Epithelial cell of esophagus (primary cell): ENCODE measurements at regions not wholly inside any gene's neighbourhood (a gene's known extent, or its start where the extent isn't known, plus 50 kb on each side); places are given as distances from the start of the nearest gene placed in this dataset.

Experiments
- DNase-seq: peaks from one replicate; pipeline ENCODE4 v3.0.0; 2010; ENCODE audit warnings: low read depth
- H3K4me3 ChIP-seq: 2 replicates; pipeline ENCODE4 v1.5.1; 2011; ENCODE audit warnings: mild to moderate bottlenecking, low read length, control low read depth
- TF ChIP-seq, protein P1 (sequence below): IDR thresholded peaks from 2 replicates; pipeline ENCODE4 v1.5.1; 2011; ENCODE audit warnings: low read depth, mild to moderate bottlenecking, low read length, control low read depth, inconsistent platforms; ENCODE audit not compliant: insufficient read depth; ENCODE audit errors: missing control alignments

DNA sequence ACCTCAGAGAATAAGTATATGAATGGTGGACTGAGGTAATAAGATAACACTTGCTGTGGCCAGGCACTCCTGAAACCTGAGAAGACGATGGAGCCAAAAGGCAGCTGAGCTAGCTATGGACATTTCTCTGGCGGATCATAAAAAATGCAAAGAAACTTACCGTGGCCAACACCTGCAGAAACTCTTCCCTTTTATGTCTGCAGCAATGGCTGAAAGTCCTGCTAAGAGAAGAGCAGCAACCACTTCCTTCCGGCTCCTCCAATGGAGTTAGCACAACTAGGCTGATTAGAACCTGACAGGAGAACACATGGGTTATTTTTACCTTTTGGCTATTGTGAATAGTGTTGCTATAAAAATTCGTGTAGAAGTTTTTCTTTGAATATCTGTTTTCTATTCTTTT lies 76.0 kb upstream of the MAGEB16 start:
- TF ChIP-seq, protein P1, sequence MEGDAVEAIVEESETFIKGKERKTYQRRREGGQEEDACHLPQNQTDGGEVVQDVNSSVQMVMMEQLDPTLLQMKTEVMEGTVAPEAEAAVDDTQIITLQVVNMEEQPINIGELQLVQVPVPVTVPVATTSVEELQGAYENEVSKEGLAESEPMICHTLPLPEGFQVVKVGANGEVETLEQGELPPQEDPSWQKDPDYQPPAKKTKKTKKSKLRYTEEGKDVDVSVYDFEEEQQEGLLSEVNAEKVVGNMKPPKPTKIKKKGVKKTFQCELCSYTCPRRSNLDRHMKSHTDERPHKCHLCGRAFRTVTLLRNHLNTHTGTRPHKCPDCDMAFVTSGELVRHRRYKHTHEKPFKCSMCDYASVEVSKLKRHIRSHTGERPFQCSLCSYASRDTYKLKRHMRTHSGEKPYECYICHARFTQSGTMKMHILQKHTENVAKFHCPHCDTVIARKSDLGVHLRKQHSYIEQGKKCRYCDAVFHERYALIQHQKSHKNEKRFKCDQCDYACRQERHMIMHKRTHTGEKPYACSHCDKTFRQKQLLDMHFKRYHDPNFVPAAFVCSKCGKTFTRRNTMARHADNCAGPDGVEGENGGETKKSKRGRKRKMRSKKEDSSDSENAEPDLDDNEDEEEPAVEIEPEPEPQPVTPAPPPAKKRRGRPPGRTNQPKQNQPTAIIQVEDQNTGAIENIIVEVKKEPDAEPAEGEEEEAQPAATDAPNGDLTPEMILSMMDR = no peak
- H3K4me3 ChIP-seq = no peak overlapping the region

DNA sequence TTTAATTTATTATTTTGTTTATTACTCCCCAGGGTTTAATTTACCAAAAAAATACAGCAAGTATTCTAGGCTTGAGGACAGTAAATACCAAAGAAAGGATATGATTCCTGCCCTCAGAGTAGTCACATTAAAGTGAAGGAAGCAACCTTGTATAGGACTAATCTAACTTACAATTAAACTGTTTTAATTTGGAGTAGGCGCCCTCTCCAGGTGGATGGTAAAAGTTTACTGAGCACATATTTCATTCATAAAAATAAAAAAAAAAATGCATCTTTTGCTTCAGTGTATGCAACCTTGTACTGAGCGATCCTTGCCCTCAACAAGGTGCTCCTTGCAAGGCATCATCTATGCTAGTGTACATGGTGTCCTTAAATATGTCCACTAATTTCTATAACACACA lies 72.0 kb upstream of the MAGEB16 start:
- TF ChIP-seq, protein P1 = peak; percentile 33
- no peak overlapping the region for H3K4me3 ChIP-seq
- DNase-seq = peak; percentile 44

More for the DNA sequence above, 76.0 kb upstream of the MAGEB16 start:
- no peak for DNase-seq

DNA sequence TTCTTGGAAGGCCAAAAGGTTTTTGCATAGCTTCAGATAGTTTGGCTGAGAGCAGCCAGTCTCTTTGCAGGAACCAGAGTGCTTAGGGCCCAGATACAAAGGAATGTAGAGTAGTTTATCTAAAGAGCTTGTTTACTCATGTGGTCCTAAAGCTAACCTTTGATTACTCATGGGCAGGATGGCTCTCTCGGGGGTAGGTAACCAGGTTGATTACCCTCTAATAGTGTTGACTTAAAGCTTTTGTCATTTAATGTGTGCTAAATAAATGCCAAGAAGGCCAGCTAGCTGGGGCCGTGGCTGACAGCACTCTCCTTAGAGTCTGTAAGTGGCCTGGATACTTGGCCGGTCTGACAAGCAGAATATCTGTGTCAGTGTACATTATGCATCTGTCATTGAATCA lies 69.7 kb upstream of the MAGEB16 start:
- no peak for DNase-seq
- no peak overlapping the region for H3K4me3 ChIP-seq
- TF ChIP-seq, protein P1 = no peak

DNA sequence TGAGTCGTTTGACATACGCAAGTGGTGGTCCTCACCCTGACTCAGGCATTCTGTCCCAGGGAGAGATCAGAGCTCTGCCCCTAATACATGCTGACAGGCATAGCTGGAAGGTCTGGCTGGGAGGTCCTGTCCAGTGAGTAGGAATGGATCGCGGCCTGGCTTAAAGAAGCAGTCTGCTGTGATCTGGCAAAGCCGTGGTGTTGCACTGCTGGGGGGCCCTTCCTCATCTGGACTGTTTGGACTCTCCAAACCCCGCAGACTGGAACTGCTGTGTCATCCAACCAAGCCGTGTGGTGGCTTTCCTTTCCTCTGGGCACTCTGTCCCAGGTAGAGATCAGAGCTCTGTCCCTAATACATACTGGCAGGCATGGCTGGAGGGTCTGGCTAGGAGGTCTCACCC lies 64.3 kb upstream of the MAGEB16 start:
- no peak for DNase-seq
- no peak overlapping the region for H3K4me3 ChIP-seq
- TF ChIP-seq, protein P1 = no peak

DNA sequence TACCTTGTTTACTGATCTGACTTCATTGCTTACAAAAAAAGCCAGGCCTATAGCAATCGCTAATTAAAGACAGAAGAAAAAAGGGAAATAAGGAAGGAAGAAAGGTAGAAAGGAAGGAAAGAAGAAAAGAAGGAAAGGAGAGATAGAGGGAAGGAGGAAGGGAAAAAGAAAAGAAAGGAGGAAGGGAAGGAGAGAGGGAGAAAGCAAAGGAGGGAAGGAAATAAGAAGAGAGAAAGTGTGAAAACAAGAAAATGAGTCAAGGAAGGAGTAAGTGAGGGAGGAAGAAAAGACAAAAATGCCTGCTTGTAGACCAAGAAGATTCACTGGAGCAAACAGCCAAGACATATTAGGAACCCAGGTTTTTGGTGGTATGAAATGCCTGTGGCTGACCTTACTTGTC lies 57.0 kb upstream of the MAGEB16 start:
- H3K4me3 ChIP-seq = no peak overlapping the region
- TF ChIP-seq, protein P1 = no peak
- DNase-seq = no peak

DNA sequence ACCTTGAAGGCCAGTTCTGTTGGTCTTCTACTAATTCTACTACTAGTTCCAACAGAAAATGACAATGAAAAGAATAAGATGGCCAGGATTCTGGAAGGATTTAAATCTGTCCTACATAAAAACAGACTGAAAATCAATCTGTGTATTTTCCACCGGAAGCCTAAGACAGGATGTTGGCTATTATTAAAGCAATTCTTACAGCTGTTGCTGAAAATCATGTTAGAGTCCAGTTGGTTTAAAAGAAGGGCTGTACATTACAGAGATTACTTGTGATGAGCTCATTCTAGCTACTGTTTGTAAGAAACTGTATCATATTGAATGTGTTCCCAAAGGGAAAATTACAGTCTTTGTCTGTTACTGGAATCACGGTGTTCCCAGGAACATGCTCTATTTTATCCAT lies 54.8 kb upstream of the MAGEB16 start:
- TF ChIP-seq, protein P1 = no peak
- DNase-seq = no peak
- no peak overlapping the region for H3K4me3 ChIP-seq
